OCI-LY3 (cell line): ENCODE measurements at regions not wholly inside any gene's neighbourhood (a gene's known extent, or its start where the extent isn't known, plus 50 kb on each side); places are given as distances from the start of the nearest gene placed in this dataset.

ENCODE experiments used
- H2AFZ ChIP-seq: fragments of 200-600, 300-600 bp; shearing (Covaris generic); 2 replicates; pipeline ENCODE4 v1.6.0; 2014; ENCODE audit warnings: antibody characterized with exemption, low read depth, low read length
- H3K27ac ChIP-seq: fragments of 200-600, 300-600 bp; sonication (generic); 2 replicates; pipeline ENCODE4 v1.5.1; 2014; ENCODE audit warnings: mild to moderate bottlenecking, low read length, moderate library complexity, mixed read lengths
- H3K27me3 ChIP-seq: fragments of 200-600, 300-600 bp; sonication (generic); 2 replicates; pipeline ENCODE4 v1.6.1; 2014; ENCODE audit warnings: low read depth, low read length, mixed read lengths
- H3K36me3 ChIP-seq: fragments of 200-600, 300-600 bp; sonication (generic); replicated peaks from 2 replicates; pipeline ENCODE3; 2014; ENCODE audit warnings: low read depth, low read length, mixed read lengths
- H3K4me1 ChIP-seq: fragments of 300-600, 200-600 bp; sonication (generic); 2 replicates; pipeline ENCODE4 v1.6.1; 2014; ENCODE audit warnings: low read length, mixed read lengths
- H3K4me2 ChIP-seq: fragments of 200-600, 300-600 bp; sonication (generic); 2 replicates; pipeline ENCODE4 v1.6.1; 2014; ENCODE audit warnings: low read length, mixed read lengths
- H3K4me3 ChIP-seq: fragments of 300-600, 200-600 bp; sonication (generic); 2 replicates; pipeline ENCODE4 v1.5.1; 2014; ENCODE audit warnings: antibody characterized with exemption, mild to moderate bottlenecking, low read length, moderate library complexity
- H3K79me2 ChIP-seq: fragments of 300-600, 200-600 bp; shearing (Covaris generic); 2 replicates; pipeline ENCODE4 v1.6.1; 2014; ENCODE audit warnings: mild to moderate bottlenecking, low read length, mixed read lengths
- H3K9ac ChIP-seq: fragments of 300-600, 200-600 bp; shearing (Covaris generic); 2 replicates; pipeline ENCODE4 v1.6.0; 2014; ENCODE audit warnings: mild to moderate bottlenecking, low read length, moderate library complexity
- H3K9me3 ChIP-seq: fragments of 200-600, 300-600 bp; shearing (Covaris generic); 2 replicates; pipeline ENCODE4 v1.6.1; 2014; ENCODE audit warnings: low read length, mixed read lengths; ENCODE audit not compliant: insufficient read depth
- H4K20me1 ChIP-seq: fragments of 200-600, 300-600 bp; sonication (generic); 2 replicates; pipeline ENCODE4 v1.6.1; 2016; ENCODE audit warnings: low read length, mixed read lengths; ENCODE audit not compliant: insufficient read depth
- EZH2phosphoT487 ChIP-seq: fragments of 200-600 bp; shearing (Covaris generic); IDR thresholded peaks from 2 replicates; pipeline ENCODE4 v1.6.1; 2018; ENCODE audit warnings: antibody characterized with exemption, mixed run types, low read depth
- TF ChIP-seq, protein P1 (sequence below): fragments of 200-600, 300-600 bp; sonication (generic); IDR thresholded peaks from 2 replicates; pipeline ENCODE4 v1.5.1; 2014; ENCODE audit warnings: antibody characterized with exemption, low read length, low read depth

GRCh38 chr3:41080141-41080540, 119.2 kb upstream of the CTNNB1 start:
- no peak overlapping the region for H2AFZ ChIP-seq

GRCh38 chr3:41088882-41089281, 110.4 kb upstream of the CTNNB1 start:
- Histone ChIP-seq H3K36me3 (no peaks in the 10 kb centered on the region), H3K4me2 (no peak overlapping the region), H3K9ac (no peak overlapping the region), H4K20me1 (no peaks in the 10 kb centered on the region), H3K79me2 (no peaks in the 10 kb centered on the region), H3K4me3 (no peak overlapping the region), H3K27ac (no peak overlapping the region), H3K9me3 (no peaks in the 10 kb centered on the region), H2AFZ (no peak overlapping the region), H3K27me3 (0 out of 2 replicates have a peak, but pooled peaks cover 3% of the 10 kb centered on the region), H3K4me1 (no peaks in the 10 kb centered on the region)
- no peak for TF ChIP-seq EZH2phosphoT487
- TF ChIP-seq, protein P1, sequence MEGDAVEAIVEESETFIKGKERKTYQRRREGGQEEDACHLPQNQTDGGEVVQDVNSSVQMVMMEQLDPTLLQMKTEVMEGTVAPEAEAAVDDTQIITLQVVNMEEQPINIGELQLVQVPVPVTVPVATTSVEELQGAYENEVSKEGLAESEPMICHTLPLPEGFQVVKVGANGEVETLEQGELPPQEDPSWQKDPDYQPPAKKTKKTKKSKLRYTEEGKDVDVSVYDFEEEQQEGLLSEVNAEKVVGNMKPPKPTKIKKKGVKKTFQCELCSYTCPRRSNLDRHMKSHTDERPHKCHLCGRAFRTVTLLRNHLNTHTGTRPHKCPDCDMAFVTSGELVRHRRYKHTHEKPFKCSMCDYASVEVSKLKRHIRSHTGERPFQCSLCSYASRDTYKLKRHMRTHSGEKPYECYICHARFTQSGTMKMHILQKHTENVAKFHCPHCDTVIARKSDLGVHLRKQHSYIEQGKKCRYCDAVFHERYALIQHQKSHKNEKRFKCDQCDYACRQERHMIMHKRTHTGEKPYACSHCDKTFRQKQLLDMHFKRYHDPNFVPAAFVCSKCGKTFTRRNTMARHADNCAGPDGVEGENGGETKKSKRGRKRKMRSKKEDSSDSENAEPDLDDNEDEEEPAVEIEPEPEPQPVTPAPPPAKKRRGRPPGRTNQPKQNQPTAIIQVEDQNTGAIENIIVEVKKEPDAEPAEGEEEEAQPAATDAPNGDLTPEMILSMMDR, result no peak

More at GRCh38 chr3:41080141-41080540, 119.2 kb upstream of the CTNNB1 start:
- no peak overlapping the region for H3K4me3 ChIP-seq
- H4K20me1 ChIP-seq, result no peaks in the 10 kb centered on the region
- H3K4me1 ChIP-seq, result no peaks in the 10 kb centered on the region
- TF ChIP-seq, protein P1, result no peak
- no peak for TF ChIP-seq EZH2phosphoT487
- no peaks in the 10 kb centered on the region for H3K9me3 ChIP-seq
- no peaks in the 10 kb centered on the region for H3K79me2 ChIP-seq
- H3K36me3 ChIP-seq, result no peaks in the 10 kb centered on the region
- no peak overlapping the region for H3K9ac ChIP-seq
- H3K27me3 ChIP-seq, result peaks cover 46% of the 10 kb centered on the region
- no peak overlapping the region for H3K27ac ChIP-seq
- H3K4me2 ChIP-seq, result no peak overlapping the region

DNA sequence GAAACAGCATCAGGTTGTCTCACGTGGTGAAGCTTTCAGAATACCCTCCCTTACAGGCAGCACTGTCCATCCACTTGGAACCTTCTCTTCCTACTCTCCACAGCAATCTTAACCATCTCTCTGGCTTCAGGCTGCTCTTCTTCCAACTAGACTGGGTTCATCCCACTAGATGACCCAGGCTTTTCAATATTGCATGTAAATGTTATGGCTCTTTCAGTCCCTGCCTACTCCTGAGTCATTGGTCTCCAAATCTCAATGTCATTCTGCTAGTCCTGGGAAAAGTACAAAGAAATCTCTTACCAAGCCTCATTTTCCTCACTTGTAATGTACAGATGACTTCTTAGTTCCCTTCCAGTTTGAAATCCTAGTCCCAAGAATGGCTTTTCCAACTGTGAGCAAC, 109.7 kb upstream of the CTNNB1 start:
- Histone ChIP-seq H3K27ac (no peak overlapping the region), H3K79me2 (no peaks in the 10 kb centered on the region), H3K4me1 (no peaks in the 10 kb centered on the region), H3K4me2 (no peak overlapping the region), H2AFZ (no peak overlapping the region), H3K4me3 (no peak overlapping the region), H4K20me1 (no peaks in the 10 kb centered on the region), H3K9ac (no peak overlapping the region), H3K9me3 (no peaks in the 10 kb centered on the region), H3K27me3 (0 out of 2 replicates have a peak, but pooled peaks cover 3% of the 10 kb centered on the region), H3K36me3 (no peaks in the 10 kb centered on the region)
- no peak for TF ChIP-seq EZH2phosphoT487
- TF ChIP-seq, protein P1, result no peak

GRCh38 chr3:41092844-41093243, 106.5 kb upstream of the CTNNB1 start:
- Histone ChIP-seq H3K27ac (no peak overlapping the region), H4K20me1 (no peaks in the 10 kb centered on the region), H3K9me3 (no peaks in the 10 kb centered on the region), H3K27me3 (no peaks in the 10 kb centered on the region), H3K4me2 (no peak overlapping the region), H3K4me3 (no peak overlapping the region), H3K79me2 (no peaks in the 10 kb centered on the region), H3K4me1 (no peaks in the 10 kb centered on the region), H2AFZ (no peak overlapping the region), H3K9ac (no peak overlapping the region), H3K36me3 (no peaks in the 10 kb centered on the region)
- TF ChIP-seq, protein P1, result no peak
- TF ChIP-seq EZH2phosphoT487, result no peak
